ENCODE measurements at regions not wholly inside any gene's neighbourhood (a gene's known extent, or its start where the extent isn't known, plus 50 kb on each side); places are given as distances from the start of the nearest gene placed in this dataset.

DNA sequence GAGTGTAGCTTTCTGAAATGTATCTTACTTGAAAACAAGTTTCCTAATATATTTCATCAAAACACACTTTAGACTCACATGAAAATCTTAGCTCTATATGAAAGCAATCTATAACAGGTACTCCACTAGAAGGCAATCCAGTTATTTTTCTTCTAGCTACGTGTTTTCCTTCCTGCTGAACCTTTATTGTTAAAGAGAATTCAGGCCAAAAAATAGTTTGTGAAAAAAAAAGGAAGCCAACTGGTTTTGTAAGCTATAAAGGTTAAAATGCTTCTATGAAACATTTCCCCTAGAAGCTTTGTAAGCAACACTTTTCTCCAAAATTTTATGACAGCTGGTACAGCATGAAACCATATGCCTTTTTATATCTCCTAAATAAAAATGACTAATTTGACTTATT is 304.7 kb upstream of the DIAPH2 start:
- Mint-ChIP-seq H3K9me3 (peaks cover 5% of the 10 kb centered on the region), H3K4me1 (peaks cover 1% of the 10 kb centered on the region), H3K27ac (no peak overlapping the region), H3K36me3 (ENCODE audit: low read depth) (no peaks in the 10 kb centered on the region), H3K27me3 (ENCODE audit: insufficient read depth) (no peaks in the 10 kb centered on the region), H3K4me3 (no peak overlapping the region)
- Histone ChIP-seq H3K9ac (ENCODE audit: extremely low read depth, low read length, poor library complexity, severe bottlenecking) (no peak overlapping the region), H3K36me3 (ENCODE audit: control insufficient read depth, insufficient read depth, low read length) (no peaks in the 10 kb centered on the region), H3K4me1 (ENCODE audit: control insufficient read depth, insufficient read depth, low read length) (no peaks in the 10 kb centered on the region), H3K4me3 (ENCODE audit: low read length) (no peak overlapping the region), H3K27ac (ENCODE audit: low read depth, low read length) (no peak overlapping the region), H3K27me3 (ENCODE audit: control insufficient read depth, insufficient read depth, low read length, poor library complexity, severe bottlenecking) (no peaks in the 10 kb centered on the region), H3K9me3 (ENCODE audit: control insufficient read depth, low read length) (no peaks in the 10 kb centered on the region)
- no peak for TF ChIP-seq CTCF (conservative IDR thresholded peaks at IDR 0.05)
- no peak for DNase-seq
- WGBS, 2 experiments (ENCODE audit: insufficient coverage in 1 of 2, insufficient read length in 1 of 2) = 100% methylated on average over 1 of the region's 1 CpG; no CpG with 5 or more reads in 1 of the 2 experiments

GRCh38 chrX:96382018-96382417 is 302.6 kb upstream of the DIAPH2 start:
- Mint-ChIP-seq H3K4me1 (no peaks in the 10 kb centered on the region), H3K4me3 (no peak overlapping the region)

GRCh38 chrX:96383428-96383827 is 301.2 kb upstream of the DIAPH2 start:
- H3K36me3 Mint-ChIP-seq (ENCODE audit: low read depth) = no peaks in the 10 kb centered on the region
- Histone ChIP-seq H3K27ac (ENCODE audit: low read depth, low read length) (no peak overlapping the region), H3K4me1 (ENCODE audit: control insufficient read depth, insufficient read depth, low read length) (no peaks in the 10 kb centered on the region), H3K36me3 (ENCODE audit: control insufficient read depth, insufficient read depth, low read length) (no peaks in the 10 kb centered on the region), H3K27me3 (ENCODE audit: control insufficient read depth, insufficient read depth, low read length, poor library complexity, severe bottlenecking) (no peaks in the 10 kb centered on the region), H3K9me3 (ENCODE audit: control insufficient read depth, low read length) (no peaks in the 10 kb centered on the region), H3K9ac (ENCODE audit: extremely low read depth, low read length, poor library complexity, severe bottlenecking) (no peak overlapping the region), H3K4me3 (ENCODE audit: low read length) (no peak overlapping the region)
- TF ChIP-seq CTCF (conservative IDR thresholded peaks at IDR 0.05) = no peak
- no peak overlapping the region for H3K4me3 Mint-ChIP-seq
- no peak for DNase-seq
- H3K9me3 Mint-ChIP-seq = peaks cover 5% of the 10 kb centered on the region
- no peaks in the 10 kb centered on the region for H3K27me3 Mint-ChIP-seq (ENCODE audit: insufficient read depth)
- 90 to 100% methylated on average over 1 to 2 of the region's 2 CpGs for WGBS, 2 experiments (ENCODE audit: insufficient coverage in 1 of 2, insufficient read length in 1 of 2)
- H3K4me1 Mint-ChIP-seq = no peaks in the 10 kb centered on the region
- no peak overlapping the region for H3K27ac Mint-ChIP-seq

More at GRCh38 chrX:96382018-96382417, 302.6 kb upstream of the DIAPH2 start:
- DNase-seq = no peak
- no peak overlapping the region for H3K9ac ChIP-seq (ENCODE audit: extremely low read depth, low read length, poor library complexity, severe bottlenecking)
- no peaks in the 10 kb centered on the region for H3K9me3 ChIP-seq (ENCODE audit: control insufficient read depth, low read length)
- H3K4me3 ChIP-seq (ENCODE audit: low read length) = no peak overlapping the region
- peaks cover 5% of the 10 kb centered on the region for H3K9me3 Mint-ChIP-seq
- no peaks in the 10 kb centered on the region for H3K27me3 Mint-ChIP-seq (ENCODE audit: insufficient read depth)
- H3K27ac ChIP-seq (ENCODE audit: low read depth, low read length) = no peak overlapping the region
- no peak overlapping the region for H3K27ac Mint-ChIP-seq
- no peaks in the 10 kb centered on the region for H3K36me3 Mint-ChIP-seq (ENCODE audit: low read depth)
- no peaks in the 10 kb centered on the region for H3K36me3 ChIP-seq (ENCODE audit: control insufficient read depth, insufficient read depth, low read length)
- H3K4me1 ChIP-seq (ENCODE audit: control insufficient read depth, insufficient read depth, low read length) = no peaks in the 10 kb centered on the region
- no peaks in the 10 kb centered on the region for H3K27me3 ChIP-seq (ENCODE audit: control insufficient read depth, insufficient read depth, low read length, poor library complexity, severe bottlenecking)
- TF ChIP-seq CTCF (conservative IDR thresholded peaks at IDR 0.05) = no peak

Data from endodermal cell (in vitro differentiated cells).